ENCODE measurements at regions not wholly inside any gene's neighbourhood (a gene's known extent, or its start where the extent isn't known, plus 50 kb on each side); places are given as distances from the start of the nearest gene placed in this dataset.

- no peak overlapping the region for H3K27ac ChIP-seq
- no peak for TF ChIP-seq CTCF (IDR thresholded peaks at IDR 0.05)
- TF ChIP-seq ZFX (IDR thresholded peaks at IDR 0.05; ENCODE audit: borderline replicate concordance), result no peak
Observed at GRCh38 chr4:3364634-3365314, 72.0 kb downstream of the RGS12 start.

DNA sequence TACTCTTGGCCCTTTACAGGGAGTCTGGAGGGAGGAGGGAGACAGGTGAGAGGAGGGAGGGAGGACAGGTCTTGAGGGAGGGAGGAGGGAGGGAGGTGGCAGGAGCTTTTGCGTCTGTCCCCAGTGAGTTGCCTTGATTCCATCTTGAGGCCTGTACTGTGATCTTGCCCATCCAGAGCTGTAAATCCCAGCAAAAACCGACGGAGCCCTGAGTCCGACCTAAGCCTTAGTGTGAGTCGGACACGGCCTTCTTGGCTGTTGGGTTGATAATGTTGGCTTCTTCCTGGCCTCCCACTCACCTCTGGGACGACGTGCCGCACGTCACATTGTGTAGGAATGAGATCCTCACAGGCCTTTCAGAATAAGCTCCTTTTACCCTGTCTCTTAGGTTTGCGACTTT lies 72.5 kb downstream of the RGS12 start:
- TF ChIP-seq CTCF (IDR thresholded peaks at IDR 0.05) (no peak), ZFX (IDR thresholded peaks at IDR 0.05; ENCODE audit: borderline replicate concordance) (no peak)
- no peak overlapping the region for H3K27ac ChIP-seq

DNA sequence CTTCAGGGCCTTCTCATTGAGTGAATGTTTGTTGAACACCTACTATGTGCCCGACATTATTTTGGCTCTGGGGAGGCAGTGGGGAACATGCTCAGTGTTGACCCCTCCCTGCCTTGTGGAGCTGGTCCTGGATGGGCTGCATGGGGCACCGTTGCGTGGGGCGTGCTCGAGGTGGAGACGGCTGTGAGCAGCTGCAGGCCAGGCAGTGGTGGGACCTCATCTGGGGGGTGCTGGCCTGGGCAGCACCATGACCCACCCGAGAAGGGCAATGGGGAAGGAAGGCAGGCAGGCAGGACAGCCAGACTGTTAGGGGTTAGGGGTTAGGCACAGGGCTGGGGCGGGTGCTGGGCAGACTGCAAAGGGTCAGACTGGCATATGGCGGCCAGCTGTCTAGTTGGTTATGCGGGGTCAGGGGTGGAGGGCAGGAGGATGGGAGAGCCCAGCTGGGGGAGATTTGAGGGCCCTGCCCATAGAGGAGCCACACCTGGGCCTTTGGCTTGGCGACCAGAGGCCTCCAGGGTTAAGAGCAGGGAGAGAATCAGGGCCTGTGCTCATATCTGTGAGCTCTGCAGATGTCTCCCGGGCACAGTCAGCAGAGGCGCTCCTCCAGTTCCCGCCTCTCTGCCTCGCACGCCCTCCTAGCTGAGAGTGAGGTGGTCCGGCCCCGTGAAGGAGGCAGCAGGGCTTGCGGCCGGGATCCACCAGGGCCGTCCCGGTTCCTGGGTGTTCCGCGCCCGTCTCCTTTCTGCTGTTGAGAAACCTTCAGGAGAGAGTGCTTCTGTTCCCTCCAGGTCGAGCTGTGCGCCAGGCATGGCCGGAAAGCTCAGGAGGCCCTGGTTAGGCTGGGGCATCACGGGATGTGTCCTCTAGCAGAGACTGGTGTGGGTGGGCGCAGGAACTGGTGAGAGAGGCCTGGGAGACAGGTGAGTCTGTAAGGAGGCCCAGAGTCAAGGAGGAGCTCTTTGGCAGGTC lies 73.3 kb downstream of the RGS12 start:
- TF ChIP-seq CTCF (IDR thresholded peaks at IDR 0.05), result no peak
- no peak for TF ChIP-seq ZFX (IDR thresholded peaks at IDR 0.05; ENCODE audit: borderline replicate concordance)
- no peak overlapping the region for H3K27ac ChIP-seq

DNA sequence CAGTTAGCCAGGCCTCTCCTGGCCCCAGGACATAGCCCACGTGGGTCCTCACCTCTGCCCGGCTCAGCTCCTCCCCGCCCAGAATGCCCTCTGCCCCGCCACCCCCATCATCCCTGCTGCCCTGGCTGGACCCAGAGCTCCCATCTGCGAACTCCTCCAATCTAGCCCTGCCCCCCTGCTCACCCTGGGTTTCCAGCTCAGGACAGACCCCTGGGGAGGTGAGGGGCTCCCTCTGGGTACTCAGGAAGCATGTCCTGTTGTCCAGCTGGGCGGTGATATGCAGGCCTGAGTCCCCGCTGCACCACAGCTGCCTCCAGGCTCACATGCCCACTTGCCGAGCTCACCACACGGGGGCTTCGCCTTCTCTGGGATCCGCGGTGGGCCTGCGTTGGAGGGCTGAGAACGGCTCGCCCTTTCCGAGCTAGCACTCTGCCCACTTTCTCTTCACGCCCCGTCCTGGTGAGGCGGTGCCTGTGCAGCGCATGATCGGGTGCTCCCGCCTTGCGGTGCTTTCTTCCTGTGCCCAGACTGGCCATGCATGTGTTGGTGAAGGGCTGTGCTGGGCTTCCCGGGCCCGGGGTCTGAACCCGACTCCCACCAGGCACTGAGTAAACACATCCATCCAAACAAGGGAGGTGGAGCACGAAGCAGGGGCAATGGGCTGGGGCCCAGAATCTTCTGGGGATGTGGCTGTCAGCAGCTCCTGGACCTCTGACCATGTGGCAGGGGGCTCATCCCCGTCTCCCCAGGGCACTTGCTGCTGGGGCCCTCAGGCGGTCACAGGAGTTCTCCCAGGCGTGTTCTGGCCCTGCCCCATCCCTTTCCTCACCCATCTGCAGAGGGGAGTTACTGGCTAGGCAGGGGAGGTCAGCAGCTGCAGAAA lies 74.3 kb downstream of the RGS12 start:
- H3K27ac ChIP-seq, result no peak overlapping the region
- TF ChIP-seq CTCF (IDR thresholded peaks at IDR 0.05) (no peak), ZFX (IDR thresholded peaks at IDR 0.05; ENCODE audit: borderline replicate concordance) (no peak)

GRCh38 chr4:3367866-3368265 lies 73.9 kb upstream of the HGFAC start:
- no peak for TF ChIP-seq CTCF (IDR thresholded peaks at IDR 0.05)
- TF ChIP-seq ZFX (IDR thresholded peaks at IDR 0.05; ENCODE audit: borderline replicate concordance), result no peak
- no peak overlapping the region for H3K27ac ChIP-seq

- TF ChIP-seq ZFX (IDR thresholded peaks at IDR 0.05; ENCODE audit: borderline replicate concordance) (no peak), CTCF (IDR thresholded peaks at IDR 0.05) (no peak)
- no peak overlapping the region for H3K27ac ChIP-seq
Observed at GRCh38 chr4:3368334-3368733, 73.4 kb upstream of the HGFAC start.

Data from 22Rv1 (cell line).